GM06990 (cell line): ENCODE measurements at regions not wholly inside any gene's neighbourhood (a gene's known extent, or its start where the extent isn't known, plus 50 kb on each side); places are given as distances from the start of the nearest gene placed in this dataset.
"Not testable (repeated sequence)": the region's sequence is repeated elsewhere in the genome, so short reads cannot be mapped to it uniquely, and the experiment has no call there.

ENCODE experiments used
- DNase-seq: peaks from one replicate; pipeline ENCODE4 v3.0.0-alpha.2; 2011; ENCODE audit not compliant: insufficient read length; ENCODE audit errors: extremely low read depth
- H3K27me3 ChIP-seq: replicated peaks from 2 replicates; pipeline ENCODE4 v1.6.0; 2011; ENCODE audit warnings: low read length; ENCODE audit not compliant: control insufficient read depth, insufficient read depth
- H3K36me3 ChIP-seq: 2 replicates; pipeline ENCODE4 v1.5.1; 2011; ENCODE audit warnings: low read length; ENCODE audit not compliant: control insufficient read depth, insufficient read depth
- H3K4me3 ChIP-seq: replicated peaks from 2 replicates; pipeline ENCODE4 v1.5.1; 2011; ENCODE audit warnings: low read depth, mild to moderate bottlenecking, control low read depth, low read length
- TF ChIP-seq, protein P1 (sequence below): IDR thresholded peaks from 2 replicates; pipeline ENCODE4 v1.5.1; 2011; ENCODE audit warnings: low read length, control low read depth, mild to moderate bottlenecking, inconsistent platforms; ENCODE audit not compliant: insufficient read depth, poor library complexity, severe bottlenecking

DNA sequence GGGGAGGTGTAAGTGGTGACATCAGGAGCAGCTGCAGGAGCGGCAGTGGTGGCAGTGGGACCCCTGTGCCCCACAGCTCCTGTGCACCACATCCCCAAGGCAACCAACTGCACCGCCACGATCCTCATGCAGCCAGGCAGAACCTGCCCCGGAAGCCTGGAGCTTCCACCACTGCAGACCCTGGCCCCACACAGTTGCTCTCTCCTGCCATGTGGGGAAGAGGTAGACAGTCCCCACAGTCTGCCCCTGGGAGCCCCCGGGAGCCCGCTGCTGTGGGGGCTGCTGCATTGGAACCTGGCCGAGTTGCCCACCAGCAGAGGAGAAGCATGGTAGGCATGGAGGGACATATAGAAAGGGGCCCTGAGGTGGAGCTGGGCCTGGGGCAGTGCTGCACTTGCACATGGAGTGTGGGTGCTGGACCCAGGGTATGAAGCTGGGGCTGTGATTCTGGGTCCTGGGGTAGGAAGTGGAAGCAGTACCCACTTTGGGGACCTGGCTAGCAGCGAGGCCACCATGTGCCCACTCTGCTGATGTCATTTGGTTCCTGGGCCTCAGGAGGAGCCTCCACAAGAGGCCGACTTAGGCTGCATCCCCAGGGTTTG, 623.3 kb upstream of the LRRTM4 start:
- no peak overlapping the region for H3K4me3 ChIP-seq
- TF ChIP-seq, protein P1, sequence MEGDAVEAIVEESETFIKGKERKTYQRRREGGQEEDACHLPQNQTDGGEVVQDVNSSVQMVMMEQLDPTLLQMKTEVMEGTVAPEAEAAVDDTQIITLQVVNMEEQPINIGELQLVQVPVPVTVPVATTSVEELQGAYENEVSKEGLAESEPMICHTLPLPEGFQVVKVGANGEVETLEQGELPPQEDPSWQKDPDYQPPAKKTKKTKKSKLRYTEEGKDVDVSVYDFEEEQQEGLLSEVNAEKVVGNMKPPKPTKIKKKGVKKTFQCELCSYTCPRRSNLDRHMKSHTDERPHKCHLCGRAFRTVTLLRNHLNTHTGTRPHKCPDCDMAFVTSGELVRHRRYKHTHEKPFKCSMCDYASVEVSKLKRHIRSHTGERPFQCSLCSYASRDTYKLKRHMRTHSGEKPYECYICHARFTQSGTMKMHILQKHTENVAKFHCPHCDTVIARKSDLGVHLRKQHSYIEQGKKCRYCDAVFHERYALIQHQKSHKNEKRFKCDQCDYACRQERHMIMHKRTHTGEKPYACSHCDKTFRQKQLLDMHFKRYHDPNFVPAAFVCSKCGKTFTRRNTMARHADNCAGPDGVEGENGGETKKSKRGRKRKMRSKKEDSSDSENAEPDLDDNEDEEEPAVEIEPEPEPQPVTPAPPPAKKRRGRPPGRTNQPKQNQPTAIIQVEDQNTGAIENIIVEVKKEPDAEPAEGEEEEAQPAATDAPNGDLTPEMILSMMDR: no peak
- no peak for DNase-seq
- H3K27me3 ChIP-seq: no peaks in the 10 kb centered on the region
- H3K36me3 ChIP-seq: no peaks in the 10 kb centered on the region

DNA sequence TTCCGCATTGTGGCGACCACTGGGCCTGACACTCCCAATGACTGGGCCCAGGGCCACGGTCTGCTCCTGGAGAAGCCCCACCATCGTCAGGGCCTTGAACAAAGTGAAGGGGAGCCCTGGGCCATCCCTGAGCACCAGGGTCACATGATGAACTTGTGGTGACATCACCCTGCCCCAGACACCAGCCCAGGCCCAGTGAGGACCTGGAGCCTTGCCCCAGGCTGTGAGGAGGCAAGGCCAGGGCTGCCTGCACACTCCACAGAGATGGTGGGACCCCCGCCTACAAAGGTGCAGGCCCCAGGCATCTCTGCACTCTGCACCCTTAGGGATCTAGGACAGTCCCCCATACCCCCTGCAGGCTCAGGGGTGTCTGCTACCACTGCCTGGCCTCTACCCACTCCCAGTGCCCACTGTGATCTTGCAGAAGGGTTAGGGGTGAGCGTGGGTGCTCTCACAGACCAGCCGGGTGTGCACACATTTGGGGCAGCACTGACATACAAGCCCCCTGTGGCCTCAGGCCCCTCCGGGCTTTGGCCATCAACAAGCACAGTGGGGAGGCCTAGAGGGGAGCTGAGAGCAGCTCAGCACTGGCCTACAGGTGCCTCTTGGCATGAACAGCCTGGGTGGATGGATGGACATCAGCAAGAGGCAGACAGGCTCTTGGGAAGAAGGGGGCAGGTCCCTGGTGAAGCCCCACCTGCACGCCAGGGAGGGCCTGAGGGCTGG, 624.0 kb upstream of the LRRTM4 start:
- no peak for DNase-seq
- H3K4me3 ChIP-seq: no peak overlapping the region
- no peaks in the 10 kb centered on the region for H3K27me3 ChIP-seq
- no peaks in the 10 kb centered on the region for H3K36me3 ChIP-seq
- TF ChIP-seq, protein P1: no peak

DNA sequence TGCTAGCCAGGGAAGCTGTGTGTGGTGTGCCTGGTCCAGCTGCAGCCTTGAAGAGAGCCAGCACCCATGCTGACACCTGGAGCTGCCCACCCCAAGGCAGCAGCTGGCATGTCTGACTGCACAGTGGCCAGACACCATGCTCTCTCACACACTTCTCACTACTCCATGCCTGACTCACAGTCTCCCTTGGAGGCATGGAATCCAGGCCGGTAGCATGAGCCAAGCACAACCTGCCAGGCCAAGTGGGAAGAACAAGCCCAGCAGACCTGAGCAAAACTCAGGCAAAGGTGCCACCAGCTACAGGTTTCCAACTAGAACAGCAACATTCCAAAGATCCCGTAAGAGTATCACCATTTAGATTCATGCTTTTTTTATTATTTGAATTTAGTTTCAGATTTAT, 625.3 kb upstream of the LRRTM4 start:
- Histone ChIP-seq H3K4me3 (no peak overlapping the region), H3K27me3 (no peaks in the 10 kb centered on the region), H3K36me3 (no peaks in the 10 kb centered on the region)
- TF ChIP-seq, protein P1: no peak
- no peak for DNase-seq

DNA sequence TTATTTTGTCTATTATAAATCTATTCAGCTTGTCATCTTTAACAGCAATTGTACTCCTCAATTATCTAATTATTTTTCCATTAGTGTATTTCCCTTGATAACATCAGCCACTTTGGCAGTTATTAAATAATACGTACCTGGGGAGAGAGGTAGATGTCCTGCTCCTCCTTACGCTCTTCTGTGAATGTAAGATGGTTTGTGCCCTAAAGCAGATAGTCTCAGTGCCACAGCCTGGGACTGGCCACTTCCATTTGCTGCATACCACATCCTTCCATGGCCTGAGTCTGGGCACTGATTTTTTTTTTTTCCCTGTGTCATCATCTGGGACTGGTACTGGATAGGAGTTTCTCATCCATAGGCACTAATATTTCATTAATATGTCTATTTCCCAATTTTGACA, 632.4 kb upstream of the LRRTM4 start:
- Histone ChIP-seq H3K4me3 (no peak overlapping the region), H3K36me3 (no peaks in the 10 kb centered on the region), H3K27me3 (no peaks in the 10 kb centered on the region)
- TF ChIP-seq, protein P1: no peak
- no peak for DNase-seq

DNA sequence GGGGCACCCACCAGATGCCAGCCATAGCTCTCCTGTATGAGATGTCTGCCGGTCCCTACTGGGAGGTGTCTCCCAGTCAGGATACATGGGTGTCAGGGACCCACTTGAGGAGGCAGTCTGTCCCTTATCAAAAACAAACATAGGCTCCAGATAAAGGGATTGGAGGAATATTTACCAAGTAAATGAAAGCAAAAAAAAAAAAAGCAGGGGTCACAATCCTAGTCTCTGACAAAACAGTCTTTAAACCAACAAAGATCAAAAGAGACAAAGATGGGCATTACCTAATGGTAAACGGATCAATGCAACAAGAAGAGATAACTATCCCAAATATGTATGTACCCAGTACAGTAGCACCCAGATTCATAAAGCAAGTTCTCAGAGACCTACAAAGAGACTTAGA, 640.0 kb upstream of the LRRTM4 start:
- no peaks in the 10 kb centered on the region for H3K27me3 ChIP-seq
- TF ChIP-seq, protein P1: no peak
- no peaks in the 10 kb centered on the region for H3K36me3 ChIP-seq
- no peak for DNase-seq
- no peak overlapping the region for H3K4me3 ChIP-seq

DNA sequence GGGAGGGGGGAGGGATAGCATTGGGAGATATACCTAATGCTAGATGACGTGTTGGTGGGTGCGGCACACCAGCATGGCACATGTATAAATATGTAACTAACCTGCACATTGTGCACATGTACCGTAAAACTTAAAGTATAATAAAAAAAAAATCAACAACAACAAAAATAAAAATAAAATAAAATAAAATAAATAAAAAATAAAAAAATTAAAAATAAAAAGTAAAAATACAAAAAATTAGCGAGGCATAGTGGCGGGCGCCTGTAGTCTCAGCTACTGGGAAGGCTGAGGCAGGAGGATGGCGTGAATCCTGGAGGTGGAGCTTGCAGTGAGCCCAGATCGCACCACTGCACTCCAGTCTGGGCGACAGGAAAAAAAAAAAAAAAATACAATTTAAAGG, 650.0 kb upstream of the LRRTM4 start:
- H3K4me3 ChIP-seq, H3K27me3 ChIP-seq, H3K36me3 ChIP-seq, DNase-seq: not testable (repeated sequence)
